ENCODE measurements at regions not wholly inside any gene's neighbourhood (a gene's known extent, or its start where the extent isn't known, plus 50 kb on each side); places are given as distances from the start of the nearest gene placed in this dataset.
"Not testable (repeated sequence)": the region's sequence is repeated elsewhere in the genome, so short reads cannot be mapped to it uniquely, and the experiment has no call there.

- TF ChIP-seq CTCF (IDR thresholded peaks at IDR 0.05) = no peak
- ATAC-seq (ENCODE audit: low FRiP score) (no peak), DNase-seq (ENCODE audit: low spot score) (no peak)
Observed at GRCh38 chr15:58357529-58358476, 74.0 kb upstream of the LIPC start.

- DNase-seq (ENCODE audit: low spot score) (no peak), ATAC-seq (ENCODE audit: low FRiP score) (no peak)
- no peak for TF ChIP-seq CTCF (IDR thresholded peaks at IDR 0.05)
Observed at GRCh38 chr15:58360421-58361090, 71.2 kb upstream of the LIPC start.

GRCh38 chr15:58361273-58361759 is 70.5 kb upstream of the LIPC start:
- TF ChIP-seq CTCF (IDR thresholded peaks at IDR 0.05) = no peak
- ATAC-seq (ENCODE audit: low FRiP score) (no peak), DNase-seq (ENCODE audit: low spot score) (no peak)

- ATAC-seq (ENCODE audit: low FRiP score) = no peak
- no peak for TF ChIP-seq CTCF (IDR thresholded peaks at IDR 0.05)
- no peak for DNase-seq (ENCODE audit: low spot score)
Observed at GRCh38 chr15:58362262-58362922, 69.4 kb upstream of the LIPC start.

GRCh38 chr15:58363118-58363517 is 68.7 kb upstream of the LIPC start:
- not testable (repeated sequence) for DNase-seq (ENCODE audit: low spot score); ATAC-seq (ENCODE audit: low FRiP score)

- ATAC-seq (ENCODE audit: low FRiP score); DNase-seq (ENCODE audit: low spot score): not testable (repeated sequence)
Observed at GRCh38 chr15:58363673-58364072, 68.1 kb upstream of the LIPC start.

- ATAC-seq (ENCODE audit: low FRiP score); DNase-seq (ENCODE audit: low spot score): not testable (repeated sequence)
Observed at GRCh38 chr15:58365098-58365497, 66.7 kb upstream of the LIPC start.

GRCh38 chr15:58369261-58369701 is 62.5 kb upstream of the LIPC start:
- DNase-seq (ENCODE audit: low spot score) (no peak), ATAC-seq (ENCODE audit: low FRiP score) (peak; percentile 54)
- no peak for TF ChIP-seq CTCF (IDR thresholded peaks at IDR 0.05)
